ENCODE measurements at regions not wholly inside any gene's neighbourhood (a gene's known extent, or its start where the extent isn't known, plus 50 kb on each side); places are given as distances from the start of the nearest gene placed in this dataset.

- TF ChIP-seq CTCF (IDR thresholded peaks at IDR 0.05) (no peak), POLR2A (IDR thresholded peaks at IDR 0.05) (no peak), EP300 (IDR thresholded peaks at IDR 0.05) (no peak), POLR2AphosphoS5 (IDR thresholded peaks at IDR 0.05) (no peak)
These were observed 51.6 kb upstream of the MACC1 start for GRCh38 chr7:20268824-20269223.
